GM18498 (cell line): ENCODE measurements at regions not wholly inside any gene's neighbourhood (a gene's known extent, or its start where the extent isn't known, plus 50 kb on each side); places are given as distances from the start of the nearest gene placed in this dataset.
"Not testable (repeated sequence)": the region's sequence is repeated elsewhere in the genome, so short reads cannot be mapped to it uniquely, and the experiment has no call there.

Experiments used
- ATAC-seq: cut with Tn5 transposase; IDR thresholded peaks from one replicate; pipeline ENCODE4 v1.9.1; 2021; ENCODE audit warnings: mild to moderate bottlenecking, moderate library complexity; ENCODE audit not compliant: unreplicated experiment

GRCh38 chr9:41643571-41644279 is 454.6 kb upstream of the ZNG1F start:
- ATAC-seq, result peak; percentile 100

- ATAC-seq, result not testable (repeated sequence)
These were observed 444.6 kb upstream of the ZNG1F start for GRCh38 chr9:41633726-41634125.

DNA sequence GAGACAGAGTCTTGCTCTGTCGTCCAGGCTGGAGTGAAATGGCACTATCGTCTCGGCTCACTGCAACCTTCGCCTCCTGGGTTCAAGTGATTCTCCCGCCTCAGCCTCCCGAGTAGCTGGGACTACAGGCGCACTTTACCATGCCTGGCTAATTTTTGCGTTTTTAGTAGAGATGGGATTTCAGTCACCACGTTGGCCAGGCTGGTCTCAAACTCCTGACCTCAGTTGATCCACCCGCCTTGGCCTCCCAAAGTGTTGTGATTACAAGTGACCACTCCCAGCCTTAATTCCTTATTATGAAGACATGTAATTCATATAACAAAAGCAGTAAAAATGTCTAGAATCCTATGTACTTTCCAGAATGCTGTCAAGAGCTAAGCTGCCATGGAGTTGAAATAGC is 434.5 kb upstream of the ZNG1F start:
- not testable (repeated sequence) for ATAC-seq

GRCh38 chr9:41619254-41619653 is 430.1 kb upstream of the ZNG1F start:
- ATAC-seq, result not testable (repeated sequence)

DNA sequence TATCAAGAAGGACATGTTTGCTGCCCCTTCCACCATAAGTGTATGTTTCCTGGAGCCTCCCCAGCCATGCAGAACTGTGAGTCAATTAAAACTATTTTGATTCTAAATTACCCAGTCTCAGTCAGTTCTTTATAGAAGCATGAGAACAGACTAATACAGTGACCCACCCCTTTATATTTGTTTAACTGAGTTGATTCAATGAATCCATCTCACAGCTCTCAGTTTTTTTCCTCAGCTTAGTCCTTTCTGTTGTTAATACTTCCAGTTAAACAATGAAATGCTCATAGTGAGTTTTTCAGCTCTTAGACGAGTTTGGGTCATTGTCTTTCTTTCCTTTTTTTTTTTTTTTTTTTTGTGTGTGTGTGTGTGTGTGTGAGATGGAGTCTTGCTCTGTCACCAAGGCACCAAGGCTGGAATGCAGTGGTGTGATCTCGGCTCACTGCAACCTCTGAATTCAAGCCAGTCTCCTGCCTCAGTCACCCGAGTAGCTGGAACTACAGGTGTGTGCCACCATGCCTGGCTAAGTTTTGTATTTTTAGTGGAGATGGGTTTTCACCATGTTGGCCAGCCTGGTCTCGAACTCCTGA is 417.9 kb upstream of the ZNG1F start:
- not testable (repeated sequence) for ATAC-seq

- ATAC-seq, result not testable (repeated sequence)
These were observed 376.5 kb upstream of the ZNG1F start for GRCh38 chr9:41565572-41565971.
